ENCODE measurements at regions not wholly inside any gene's neighbourhood (a gene's known extent, or its start where the extent isn't known, plus 50 kb on each side); places are given as distances from the start of the nearest gene placed in this dataset.
A peak's percentile ranks its signal among the peaks of the same experiment; 100 is the strongest.

DNA sequence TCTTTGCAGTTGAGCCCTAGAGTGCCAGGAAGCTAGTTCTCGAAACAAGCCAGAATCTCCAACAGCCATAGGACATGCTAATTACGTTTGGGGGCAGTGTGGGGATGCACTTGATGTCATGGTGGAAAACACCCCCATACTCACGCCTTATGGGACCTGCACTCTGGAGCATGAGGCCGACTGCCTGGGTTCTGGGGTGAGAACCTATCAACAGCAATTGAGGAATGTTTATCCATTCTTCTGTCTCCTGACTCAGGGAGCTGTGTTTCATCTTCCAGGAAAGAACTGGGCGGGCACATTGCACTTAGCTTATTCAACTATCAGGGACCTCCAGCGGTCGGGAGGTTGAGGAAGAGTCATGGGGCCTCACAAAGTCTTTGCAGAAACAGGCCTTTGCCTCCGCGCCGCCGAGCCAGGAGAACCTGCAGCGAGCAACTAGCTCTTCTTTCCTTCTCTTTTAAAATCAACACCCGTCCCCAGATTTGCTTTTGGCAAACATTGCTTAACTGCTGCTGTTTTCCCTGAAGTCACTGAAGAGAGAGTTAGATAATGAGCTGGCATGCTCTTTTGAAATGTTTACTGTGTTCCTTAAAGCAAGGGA is 226.1 kb upstream of the DIO3 start (continued):
- TF ChIP-seq ZNF709 (CRISPR knock-in tag; IDR thresholded peaks at IDR 0.05), result no peak
- TF ChIP-seq ZNF775 (CRISPR knock-in tag; IDR thresholded peaks at IDR 0.05; ENCODE audit: borderline replicate concordance), result no peak; the same call in 1 of the 2 replicates
- TF ChIP-seq GATAD2A (CRISPR knock-in tag; IDR thresholded peaks at IDR 0.05), result peak; percentile 93
- TF ChIP-seq, protein P1, sequence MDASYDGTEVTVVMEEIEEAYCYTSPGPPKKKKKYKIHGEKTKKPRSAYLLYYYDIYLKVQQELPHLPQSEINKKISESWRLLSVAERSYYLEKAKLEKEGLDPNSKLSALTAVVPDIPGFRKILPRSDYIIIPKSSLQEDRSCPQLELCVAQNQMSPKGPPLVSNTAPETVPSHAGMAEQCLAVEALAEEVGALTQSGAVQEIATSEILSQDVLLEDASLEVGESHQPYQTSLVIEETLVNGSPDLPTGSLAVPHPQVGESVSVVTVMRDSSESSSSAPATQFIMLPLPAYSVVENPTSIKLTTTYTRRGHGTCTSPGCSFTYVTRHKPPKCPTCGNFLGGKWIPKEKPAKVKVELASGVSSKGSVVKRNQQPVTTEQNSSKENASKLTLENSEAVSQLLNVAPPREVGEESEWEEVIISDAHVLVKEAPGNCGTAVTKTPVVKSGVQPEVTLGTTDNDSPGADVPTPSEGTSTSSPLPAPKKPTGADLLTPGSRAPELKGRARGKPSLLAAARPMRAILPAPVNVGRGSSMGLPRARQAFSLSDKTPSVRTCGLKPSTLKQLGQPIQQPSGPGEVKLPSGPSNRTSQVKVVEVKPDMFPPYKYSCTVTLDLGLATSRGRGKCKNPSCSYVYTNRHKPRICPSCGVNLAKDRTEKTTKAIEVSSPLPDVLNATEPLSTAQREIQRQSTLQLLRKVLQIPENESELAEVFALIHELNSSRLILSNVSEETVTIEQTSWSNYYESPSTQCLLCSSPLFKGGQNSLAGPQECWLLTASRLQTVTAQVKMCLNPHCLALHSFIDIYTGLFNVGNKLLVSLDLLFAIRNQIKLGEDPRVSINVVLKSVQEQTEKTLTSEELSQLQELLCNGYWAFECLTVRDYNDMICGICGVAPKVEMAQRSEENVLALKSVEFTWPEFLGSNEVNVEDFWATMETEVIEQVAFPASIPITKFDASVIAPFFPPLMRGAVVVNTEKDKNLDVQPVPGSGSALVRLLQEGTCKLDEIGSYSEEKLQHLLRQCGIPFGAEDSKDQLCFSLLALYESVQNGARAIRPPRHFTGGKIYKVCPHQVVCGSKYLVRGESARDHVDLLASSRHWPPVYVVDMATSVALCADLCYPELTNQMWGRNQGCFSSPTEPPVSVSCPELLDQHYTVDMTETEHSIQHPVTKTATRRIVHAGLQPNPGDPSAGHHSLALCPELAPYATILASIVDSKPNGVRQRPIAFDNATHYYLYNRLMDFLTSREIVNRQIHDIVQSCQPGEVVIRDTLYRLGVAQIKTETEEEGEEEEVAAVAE (CRISPR knock-in tag; IDR thresholded peaks at IDR 0.05; ENCODE audit: borderline replicate concordance), result no peak; the same call in 1 of the 2 replicates
- peak; percentile 60 for TF ChIP-seq SALL1 (CRISPR knock-in tag; IDR thresholded peaks at IDR 0.05)
- peak; percentile 32; the same call in 1 of the 2 replicates for TF ChIP-seq PHF8 (CRISPR knock-in tag; IDR thresholded peaks at IDR 0.05)
- TF ChIP-seq FOSL1 (CRISPR knock-in tag; IDR thresholded peaks at IDR 0.05; ENCODE audit: borderline replicate concordance), result peak; percentile 22; the same call in 1 of the 2 replicates
- TF ChIP-seq, protein P2, sequence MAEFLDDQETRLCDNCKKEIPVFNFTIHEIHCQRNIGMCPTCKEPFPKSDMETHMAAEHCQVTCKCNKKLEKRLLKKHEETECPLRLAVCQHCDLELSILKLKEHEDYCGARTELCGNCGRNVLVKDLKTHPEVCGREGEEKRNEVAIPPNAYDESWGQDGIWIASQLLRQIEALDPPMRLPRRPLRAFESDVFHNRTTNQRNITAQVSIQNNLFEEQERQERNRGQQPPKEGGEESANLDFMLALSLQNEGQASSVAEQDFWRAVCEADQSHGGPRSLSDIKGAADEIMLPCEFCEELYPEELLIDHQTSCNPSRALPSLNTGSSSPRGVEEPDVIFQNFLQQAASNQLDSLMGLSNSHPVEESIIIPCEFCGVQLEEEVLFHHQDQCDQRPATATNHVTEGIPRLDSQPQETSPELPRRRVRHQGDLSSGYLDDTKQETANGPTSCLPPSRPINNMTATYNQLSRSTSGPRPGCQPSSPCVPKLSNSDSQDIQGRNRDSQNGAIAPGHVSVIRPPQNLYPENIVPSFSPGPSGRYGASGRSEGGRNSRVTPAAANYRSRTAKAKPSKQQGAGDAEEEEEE (CRISPR knock-in tag; IDR thresholded peaks at IDR 0.05; ENCODE audit: borderline replicate concordance), result no peak
- TF ChIP-seq, protein P3, sequence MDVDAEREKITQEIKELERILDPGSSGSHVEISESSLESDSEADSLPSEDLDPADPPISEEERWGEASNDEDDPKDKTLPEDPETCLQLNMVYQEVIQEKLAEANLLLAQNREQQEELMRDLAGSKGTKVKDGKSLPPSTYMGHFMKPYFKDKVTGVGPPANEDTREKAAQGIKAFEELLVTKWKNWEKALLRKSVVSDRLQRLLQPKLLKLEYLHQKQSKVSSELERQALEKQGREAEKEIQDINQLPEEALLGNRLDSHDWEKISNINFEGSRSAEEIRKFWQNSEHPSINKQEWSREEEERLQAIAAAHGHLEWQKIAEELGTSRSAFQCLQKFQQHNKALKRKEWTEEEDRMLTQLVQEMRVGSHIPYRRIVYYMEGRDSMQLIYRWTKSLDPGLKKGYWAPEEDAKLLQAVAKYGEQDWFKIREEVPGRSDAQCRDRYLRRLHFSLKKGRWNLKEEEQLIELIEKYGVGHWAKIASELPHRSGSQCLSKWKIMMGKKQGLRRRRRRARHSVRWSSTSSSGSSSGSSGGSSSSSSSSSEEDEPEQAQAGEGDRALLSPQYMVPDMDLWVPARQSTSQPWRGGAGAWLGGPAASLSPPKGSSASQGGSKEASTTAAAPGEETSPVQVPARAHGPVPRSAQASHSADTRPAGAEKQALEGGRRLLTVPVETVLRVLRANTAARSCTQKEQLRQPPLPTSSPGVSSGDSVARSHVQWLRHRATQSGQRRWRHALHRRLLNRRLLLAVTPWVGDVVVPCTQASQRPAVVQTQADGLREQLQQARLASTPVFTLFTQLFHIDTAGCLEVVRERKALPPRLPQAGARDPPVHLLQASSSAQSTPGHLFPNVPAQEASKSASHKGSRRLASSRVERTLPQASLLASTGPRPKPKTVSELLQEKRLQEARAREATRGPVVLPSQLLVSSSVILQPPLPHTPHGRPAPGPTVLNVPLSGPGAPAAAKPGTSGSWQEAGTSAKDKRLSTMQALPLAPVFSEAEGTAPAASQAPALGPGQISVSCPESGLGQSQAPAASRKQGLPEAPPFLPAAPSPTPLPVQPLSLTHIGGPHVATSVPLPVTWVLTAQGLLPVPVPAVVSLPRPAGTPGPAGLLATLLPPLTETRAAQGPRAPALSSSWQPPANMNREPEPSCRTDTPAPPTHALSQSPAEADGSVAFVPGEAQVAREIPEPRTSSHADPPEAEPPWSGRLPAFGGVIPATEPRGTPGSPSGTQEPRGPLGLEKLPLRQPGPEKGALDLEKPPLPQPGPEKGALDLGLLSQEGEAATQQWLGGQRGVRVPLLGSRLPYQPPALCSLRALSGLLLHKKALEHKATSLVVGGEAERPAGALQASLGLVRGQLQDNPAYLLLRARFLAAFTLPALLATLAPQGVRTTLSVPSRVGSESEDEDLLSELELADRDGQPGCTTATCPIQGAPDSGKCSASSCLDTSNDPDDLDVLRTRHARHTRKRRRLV (CRISPR knock-in tag; IDR thresholded peaks at IDR 0.05), result 0 out of 2 replicates have a peak, but pooled peaks have one; percentile 20
- no peak for TF ChIP-seq SMARCE1 (IDR thresholded peaks at IDR 0.05; ENCODE audit: borderline replicate concordance)
- TF ChIP-seq PHF5A (CRISPR knock-in tag; IDR thresholded peaks at IDR 0.05; ENCODE audit: low read depth, unreplicated experiment), result no peak
- TF ChIP-seq SIX1 (CRISPR knock-in tag; IDR thresholded peaks at IDR 0.05; ENCODE audit: borderline replicate concordance), result no peak
- TF ChIP-seq, protein P4, sequence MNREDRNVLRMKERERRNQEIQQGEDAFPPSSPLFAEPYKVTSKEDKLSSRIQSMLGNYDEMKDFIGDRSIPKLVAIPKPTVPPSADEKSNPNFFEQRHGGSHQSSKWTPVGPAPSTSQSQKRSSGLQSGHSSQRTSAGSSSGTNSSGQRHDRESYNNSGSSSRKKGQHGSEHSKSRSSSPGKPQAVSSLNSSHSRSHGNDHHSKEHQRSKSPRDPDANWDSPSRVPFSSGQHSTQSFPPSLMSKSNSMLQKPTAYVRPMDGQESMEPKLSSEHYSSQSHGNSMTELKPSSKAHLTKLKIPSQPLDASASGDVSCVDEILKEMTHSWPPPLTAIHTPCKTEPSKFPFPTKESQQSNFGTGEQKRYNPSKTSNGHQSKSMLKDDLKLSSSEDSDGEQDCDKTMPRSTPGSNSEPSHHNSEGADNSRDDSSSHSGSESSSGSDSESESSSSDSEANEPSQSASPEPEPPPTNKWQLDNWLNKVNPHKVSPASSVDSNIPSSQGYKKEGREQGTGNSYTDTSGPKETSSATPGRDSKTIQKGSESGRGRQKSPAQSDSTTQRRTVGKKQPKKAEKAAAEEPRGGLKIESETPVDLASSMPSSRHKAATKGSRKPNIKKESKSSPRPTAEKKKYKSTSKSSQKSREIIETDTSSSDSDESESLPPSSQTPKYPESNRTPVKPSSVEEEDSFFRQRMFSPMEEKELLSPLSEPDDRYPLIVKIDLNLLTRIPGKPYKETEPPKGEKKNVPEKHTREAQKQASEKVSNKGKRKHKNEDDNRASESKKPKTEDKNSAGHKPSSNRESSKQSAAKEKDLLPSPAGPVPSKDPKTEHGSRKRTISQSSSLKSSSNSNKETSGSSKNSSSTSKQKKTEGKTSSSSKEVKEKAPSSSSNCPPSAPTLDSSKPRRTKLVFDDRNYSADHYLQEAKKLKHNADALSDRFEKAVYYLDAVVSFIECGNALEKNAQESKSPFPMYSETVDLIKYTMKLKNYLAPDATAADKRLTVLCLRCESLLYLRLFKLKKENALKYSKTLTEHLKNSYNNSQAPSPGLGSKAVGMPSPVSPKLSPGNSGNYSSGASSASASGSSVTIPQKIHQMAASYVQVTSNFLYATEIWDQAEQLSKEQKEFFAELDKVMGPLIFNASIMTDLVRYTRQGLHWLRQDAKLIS (CRISPR knock-in tag; IDR thresholded peaks at IDR 0.05), result no peak
